ENCODE measurements at regions not wholly inside any gene's neighbourhood (a gene's known extent, or its start where the extent isn't known, plus 50 kb on each side); places are given as distances from the start of the nearest gene placed in this dataset.
"Not testable (repeated sequence)": the region's sequence is repeated elsewhere in the genome, so short reads cannot be mapped to it uniquely, and the experiment has no call there.

DNA sequence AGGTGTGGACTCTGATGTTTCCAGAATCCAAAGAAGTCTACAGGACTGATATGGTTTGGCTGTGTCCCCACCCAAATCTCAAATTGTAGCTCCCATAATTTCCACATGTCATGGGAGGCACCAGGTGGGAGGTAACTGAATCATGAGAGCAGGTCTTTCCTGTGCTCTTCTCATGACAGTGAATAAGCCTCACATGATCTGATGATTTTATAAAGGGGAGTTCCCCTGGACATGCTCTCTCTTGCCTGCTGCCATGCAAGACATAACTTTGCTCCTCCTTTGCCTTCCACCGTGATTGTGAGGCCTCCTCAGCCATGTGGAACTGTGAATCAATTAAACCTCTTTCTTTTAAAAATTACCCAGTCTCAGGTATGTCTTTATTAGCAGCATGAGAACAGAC lies 1205.3 kb downstream of the SLC16A7 start:
- TF ChIP-seq, protein P1, sequence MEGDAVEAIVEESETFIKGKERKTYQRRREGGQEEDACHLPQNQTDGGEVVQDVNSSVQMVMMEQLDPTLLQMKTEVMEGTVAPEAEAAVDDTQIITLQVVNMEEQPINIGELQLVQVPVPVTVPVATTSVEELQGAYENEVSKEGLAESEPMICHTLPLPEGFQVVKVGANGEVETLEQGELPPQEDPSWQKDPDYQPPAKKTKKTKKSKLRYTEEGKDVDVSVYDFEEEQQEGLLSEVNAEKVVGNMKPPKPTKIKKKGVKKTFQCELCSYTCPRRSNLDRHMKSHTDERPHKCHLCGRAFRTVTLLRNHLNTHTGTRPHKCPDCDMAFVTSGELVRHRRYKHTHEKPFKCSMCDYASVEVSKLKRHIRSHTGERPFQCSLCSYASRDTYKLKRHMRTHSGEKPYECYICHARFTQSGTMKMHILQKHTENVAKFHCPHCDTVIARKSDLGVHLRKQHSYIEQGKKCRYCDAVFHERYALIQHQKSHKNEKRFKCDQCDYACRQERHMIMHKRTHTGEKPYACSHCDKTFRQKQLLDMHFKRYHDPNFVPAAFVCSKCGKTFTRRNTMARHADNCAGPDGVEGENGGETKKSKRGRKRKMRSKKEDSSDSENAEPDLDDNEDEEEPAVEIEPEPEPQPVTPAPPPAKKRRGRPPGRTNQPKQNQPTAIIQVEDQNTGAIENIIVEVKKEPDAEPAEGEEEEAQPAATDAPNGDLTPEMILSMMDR (IDR thresholded peaks at IDR 0.05): not testable (repeated sequence)
- TF ChIP-seq EZH2phosphoT487, EZH2 (IDR thresholded peaks at IDR 0.05): not testable (repeated sequence)
